HEK293T (cell line): ENCODE measurements at regions not wholly inside any gene's neighbourhood (a gene's known extent, or its start where the extent isn't known, plus 50 kb on each side); places are given as distances from the start of the nearest gene placed in this dataset.

Experiments
- CTCF ChIA-PET: fragments of 350-600 bp; formaldehyde crosslinking; extraction: SDS; loops from one replicate; lab custom pipeline; 2021; ENCODE audit warnings: antibody characterized with exemption, inconsistent platforms; lab: Yijun Ruan, JAX
- POLR2A ChIA-PET: fragments of 350-600 bp; formaldehyde crosslinking; extraction: SDS; loops from one replicate; lab custom pipeline; 2020; ENCODE audit warnings: antibody characterized with exemption, inconsistent platforms; lab: Yijun Ruan, JAX
- DNase-seq: peaks from one replicate; pipeline ENCODE4 v3.0.0; 2012; ENCODE audit warnings: mixed read lengths; ENCODE audit errors: extremely low spot score
- ARNT ChIP-seq: fragments of 450-650 bp; IDR thresholded peaks from 2 replicates; pipeline ENCODE4 v1.6.1; 2017; ENCODE audit warnings: mild to moderate bottlenecking
- BHLHE40 ChIP-seq: fragments of 450-650 bp; IDR thresholded peaks from 2 replicates; pipeline ENCODE4 v1.6.1; 2016; ENCODE audit warnings: mild to moderate bottlenecking, moderate library complexity, borderline replicate concordance
- CTBP1 ChIP-seq: fragments of 450-650 bp; IDR thresholded peaks from 2 replicates; pipeline ENCODE4 v1.6.1; 2016; ENCODE audit warnings: borderline replicate concordance
- ELF4 ChIP-seq: fragments of 450-650 bp; IDR thresholded peaks from 2 replicates; pipeline ENCODE4 v1.6.1; 2017; ENCODE audit warnings: antibody characterized with exemption
- FOXA1 ChIP-seq: fragments of 450-650 bp; IDR thresholded peaks from 2 replicates; pipeline ENCODE4 v1.6.1; 2016; ENCODE audit warnings: mild to moderate bottlenecking
- FOXK2 ChIP-seq: fragments of 450-650 bp; IDR thresholded peaks from 2 replicates; pipeline ENCODE4 v1.6.1; 2016; ENCODE audit warnings: mild to moderate bottlenecking
- FOXM1 ChIP-seq: fragments of 450-650 bp; IDR thresholded peaks from 2 replicates; pipeline ENCODE4 v1.6.1; 2017; ENCODE audit warnings: mild to moderate bottlenecking, borderline replicate concordance
- HDGF ChIP-seq: fragments of 450-650 bp; IDR thresholded peaks from 2 replicates; pipeline ENCODE4 v1.6.1; 2017; ENCODE audit warnings: antibody characterized with exemption, borderline replicate concordance
- L3MBTL2 ChIP-seq: fragments of 450-650 bp; conservative IDR thresholded peaks from 2 replicates; pipeline ENCODE4 v1.6.1; 2016; ENCODE audit warnings: mild to moderate bottlenecking
- LEF1 ChIP-seq: fragments of 450-650 bp; IDR thresholded peaks from 2 replicates; pipeline ENCODE4 v1.6.1; 2017; ENCODE audit warnings: mild to moderate bottlenecking, borderline replicate concordance
- NFRKB ChIP-seq: fragments of 450-650 bp; IDR thresholded peaks from 2 replicates; pipeline ENCODE4 v1.6.1; 2016; ENCODE audit warnings: mild to moderate bottlenecking, moderate library complexity
- SP1 ChIP-seq: fragments of 450-650 bp; IDR thresholded peaks from 2 replicates; pipeline ENCODE4 v1.6.1; 2017
- SUZ12 ChIP-seq: fragments of 450-650 bp; IDR thresholded peaks from 2 replicates; pipeline ENCODE4 v1.6.1; 2016; ENCODE audit warnings: mild to moderate bottlenecking
- TARDBP ChIP-seq: fragments of 450-650 bp; IDR thresholded peaks from 2 replicates; pipeline ENCODE4 v1.6.1; 2016
- ZNF384 ChIP-seq: fragments of 450-650 bp; IDR thresholded peaks from 2 replicates; pipeline ENCODE4 v1.6.1; 2016
- TF ChIP-seq, protein P1 (sequence below): fragments of 450-650 bp; IDR thresholded peaks from 2 replicates; pipeline ENCODE4 v1.6.1; 2016

DNA sequence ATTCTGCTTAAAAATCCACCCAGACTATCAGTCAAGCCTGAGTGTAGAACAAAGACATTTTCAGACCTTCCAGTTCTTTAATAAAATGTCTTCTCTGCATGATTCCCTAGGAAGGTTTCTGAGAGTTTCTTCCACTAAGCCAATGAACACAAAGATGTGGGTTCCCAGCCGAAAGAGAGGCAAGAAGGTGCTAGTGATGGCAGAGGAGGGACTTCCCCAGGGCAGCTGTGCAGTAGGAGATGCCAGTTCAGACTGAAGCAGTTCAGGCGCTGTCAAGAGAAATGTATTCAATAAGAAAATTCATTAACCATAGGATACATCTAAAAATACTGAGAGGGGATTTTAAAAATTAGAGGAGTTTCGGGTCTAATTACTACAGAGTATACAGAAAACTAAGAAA, 83.3 kb downstream of the RND3 start:
- DNase-seq: no peak
- ChIA-PET POLR2A (no interaction called here), CTCF (interaction anchor here (0.7 kb wide), 1 partner anchor 21 kb away, joined by 3 read pairs; no protein-coding TSS in a partner anchor)

DNA sequence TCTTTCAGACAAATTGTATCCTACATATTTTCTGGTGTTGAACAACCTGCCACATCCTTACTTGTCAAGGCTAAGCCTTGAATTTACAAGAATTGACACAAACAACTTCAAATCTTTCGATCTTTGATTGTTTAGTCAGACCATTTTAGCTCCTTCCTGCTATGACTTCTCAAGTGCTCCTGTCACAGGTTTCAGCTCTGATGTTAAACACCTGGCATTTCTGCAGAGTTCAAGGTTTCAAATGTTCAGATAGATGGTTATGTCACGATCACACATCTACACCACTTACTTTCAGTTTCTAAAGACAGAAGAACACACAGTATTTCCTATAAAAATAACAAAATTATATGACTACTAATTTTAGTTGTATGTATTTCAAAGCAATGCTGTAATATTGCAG, 84.0 kb downstream of the RND3 start:
- no peak for DNase-seq
- POLR2A ChIA-PET: no interaction called here
- TF ChIP-seq LEF1 (no peak), FOXM1 (no peak), HDGF (no peak), SP1 (no peak), FOXA1 (no peak), TARDBP (no peak)
- CTCF ChIA-PET: no interaction called here

More for the DNA sequence above, 83.3 kb downstream of the RND3 start:
- TF ChIP-seq SUZ12: no peak
- no peak for TF ChIP-seq TARDBP
- TF ChIP-seq SP1: no peak
- TF ChIP-seq HDGF: no peak
- no peak for TF ChIP-seq FOXK2
- TF ChIP-seq ZNF384: no peak
- TF ChIP-seq BHLHE40: no peak
- no peak for TF ChIP-seq ARNT
- TF ChIP-seq ELF4: no peak
- TF ChIP-seq FOXM1: no peak
- no peak for TF ChIP-seq NFRKB
- TF ChIP-seq FOXA1: no peak
- no peak for TF ChIP-seq L3MBTL2
- TF ChIP-seq CTBP1: no peak

DNA sequence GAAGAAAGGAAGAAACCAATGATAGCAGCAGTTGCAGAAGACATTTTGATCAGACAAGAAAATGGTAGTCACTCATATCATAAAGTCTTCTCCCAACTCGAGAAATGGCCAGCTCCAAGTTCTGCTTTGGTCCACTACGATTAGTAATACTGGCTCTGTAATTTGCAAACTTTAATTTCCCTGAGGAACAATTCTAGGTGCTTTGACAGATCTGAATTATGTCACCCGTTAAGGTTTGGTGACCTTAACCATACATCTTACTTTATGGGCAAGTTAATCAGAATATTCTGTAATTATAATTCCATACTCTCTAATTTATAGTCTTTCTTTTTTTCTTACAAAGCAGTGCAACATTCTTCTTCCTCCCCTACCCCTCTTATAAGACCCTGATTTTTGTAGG, 84.5 kb downstream of the RND3 start:
- DNase-seq: no peak
- ChIA-PET POLR2A (no interaction called here), CTCF (no interaction called here)
- TF ChIP-seq L3MBTL2 (no peak), SUZ12 (no peak), HDGF (no peak), TARDBP (no peak), FOXA1 (no peak), FOXM1 (no peak)
- TF ChIP-seq, protein P1, sequence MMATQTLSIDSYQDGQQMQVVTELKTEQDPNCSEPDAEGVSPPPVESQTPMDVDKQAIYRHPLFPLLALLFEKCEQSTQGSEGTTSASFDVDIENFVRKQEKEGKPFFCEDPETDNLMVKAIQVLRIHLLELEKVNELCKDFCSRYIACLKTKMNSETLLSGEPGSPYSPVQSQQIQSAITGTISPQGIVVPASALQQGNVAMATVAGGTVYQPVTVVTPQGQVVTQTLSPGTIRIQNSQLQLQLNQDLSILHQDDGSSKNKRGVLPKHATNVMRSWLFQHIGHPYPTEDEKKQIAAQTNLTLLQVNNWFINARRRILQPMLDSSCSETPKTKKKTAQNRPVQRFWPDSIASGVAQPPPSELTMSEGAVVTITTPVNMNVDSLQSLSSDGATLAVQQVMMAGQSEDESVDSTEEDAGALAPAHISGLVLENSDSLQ: no peak

DNA sequence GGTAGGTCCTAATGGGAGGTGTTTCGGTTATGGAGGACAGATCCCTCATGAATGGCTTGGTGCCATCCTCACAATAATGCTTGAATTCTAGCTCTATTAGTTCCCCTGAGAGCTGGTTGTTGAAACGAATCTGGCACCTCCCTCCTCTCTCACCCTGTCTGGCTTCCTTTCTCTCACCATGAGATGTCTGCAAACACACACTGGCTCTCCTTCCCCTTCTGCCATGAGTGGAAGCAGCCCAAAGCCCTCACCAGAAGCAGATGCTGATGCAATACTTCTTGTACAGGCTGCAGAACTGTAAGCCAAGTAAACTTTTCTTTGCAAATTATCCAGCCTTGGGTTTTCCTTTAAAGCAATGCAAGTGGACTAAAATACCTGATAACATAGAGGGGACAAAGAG, 86.6 kb downstream of the RND3 start:
- CTCF ChIA-PET: no interaction called here
- no peak for DNase-seq
- TF ChIP-seq, protein P1: no peak
- no peak for TF ChIP-seq L3MBTL2
- no peak for TF ChIP-seq FOXA1
- TF ChIP-seq CTBP1: no peak
- TF ChIP-seq SP1: no peak
- no peak for TF ChIP-seq LEF1
- TF ChIP-seq FOXK2: no peak
- POLR2A ChIA-PET: no interaction called here

DNA sequence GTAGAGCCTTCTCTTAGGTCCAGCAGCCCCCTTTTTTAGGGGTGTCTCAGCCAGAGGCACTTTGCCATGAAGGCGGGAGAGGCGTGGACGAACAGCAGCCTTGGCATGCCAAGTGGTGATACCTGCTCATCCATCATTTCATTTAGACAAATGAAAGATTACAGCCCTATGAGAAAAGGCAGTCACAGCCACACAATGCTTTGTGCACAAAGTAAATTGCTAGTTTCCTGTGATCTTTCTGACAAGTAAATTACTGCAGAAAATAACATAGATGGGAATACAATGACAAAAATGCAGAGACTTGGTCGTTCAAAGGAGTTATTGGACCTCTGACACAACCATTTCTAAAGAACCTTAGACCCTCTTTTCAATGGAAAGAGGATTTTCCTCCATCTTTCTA, 94.9 kb downstream of the RND3 start:
- no peak for TF ChIP-seq L3MBTL2
- ChIA-PET CTCF (no interaction called here), POLR2A (no interaction called here)
- DNase-seq: no peak

DNA sequence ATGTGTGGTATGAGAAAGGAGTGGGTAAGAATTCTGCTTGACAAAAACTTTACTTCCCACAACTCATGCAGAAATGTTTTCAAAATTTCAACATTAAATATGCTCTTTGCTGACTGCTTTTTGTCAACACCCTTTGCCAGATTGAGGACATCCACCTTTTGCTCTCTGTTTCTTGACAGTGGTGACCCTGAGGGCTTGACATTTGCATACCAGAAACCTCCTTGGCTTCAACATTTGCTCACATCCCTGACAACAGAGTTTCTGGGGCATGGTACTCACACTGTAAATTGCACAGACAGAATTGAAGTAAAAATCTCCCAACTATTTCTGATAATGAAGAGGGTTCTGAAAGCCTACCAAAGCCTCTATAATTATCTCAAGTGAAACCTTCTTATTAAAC, 95.7 kb downstream of the RND3 start:
- ChIA-PET CTCF (no interaction called here), POLR2A (no interaction called here)
- no peak for TF ChIP-seq BHLHE40
- no peak for TF ChIP-seq LEF1
- no peak for TF ChIP-seq SP1
- TF ChIP-seq L3MBTL2: no peak
- TF ChIP-seq CTBP1: no peak
- no peak for TF ChIP-seq HDGF
- TF ChIP-seq ELF4: no peak
- TF ChIP-seq FOXA1: no peak
- DNase-seq: no peak

DNA sequence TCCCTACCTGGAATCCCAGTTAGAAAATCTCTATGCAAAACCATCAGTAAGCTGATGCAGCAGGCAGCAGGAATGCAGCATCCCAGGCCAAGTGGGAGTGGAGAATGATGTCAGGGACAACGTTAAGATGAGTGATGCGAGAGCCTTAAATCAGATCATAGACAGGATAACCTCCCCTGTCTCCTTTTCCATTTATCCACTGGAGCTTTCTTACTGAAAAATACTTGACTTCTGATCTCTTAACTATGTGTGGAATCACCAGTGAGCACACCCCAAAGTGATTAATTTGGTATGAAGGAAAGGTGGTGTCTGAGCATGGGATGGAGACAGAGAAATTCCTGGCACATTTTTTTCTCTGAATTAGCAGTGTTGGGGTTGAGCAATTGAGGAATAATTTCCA, 98.0 kb downstream of the RND3 start:
- POLR2A ChIA-PET: no interaction called here
- TF ChIP-seq, protein P1: no peak
- no peak for TF ChIP-seq ELF4
- TF ChIP-seq ZNF384: no peak
- DNase-seq: no peak
- CTCF ChIA-PET: no interaction called here

DNA sequence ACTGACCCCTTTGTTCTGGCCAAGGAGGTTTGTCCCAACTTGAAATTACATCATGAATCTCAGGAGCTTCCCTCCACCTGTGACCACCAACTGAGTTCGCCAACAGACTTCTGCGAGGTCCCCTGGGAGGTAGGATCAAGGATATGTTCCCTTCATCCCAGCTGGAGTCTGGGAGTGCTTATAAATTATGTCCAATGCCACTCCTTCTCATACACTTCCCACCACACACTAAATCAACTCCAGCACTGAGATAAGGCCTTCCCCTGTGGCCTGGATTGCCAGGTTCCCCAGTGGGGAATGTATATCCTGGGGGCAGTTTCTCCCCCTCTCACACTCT, 99.2 kb downstream of the RND3 start:
- TF ChIP-seq, protein P1: peak; percentile 45
- TF ChIP-seq HDGF (no peak), CTBP1 (no peak), ELF4 (no peak), FOXA1 (no peak), NFRKB (no peak)
- POLR2A ChIA-PET: no interaction called here
- DNase-seq: no peak
- CTCF ChIA-PET: no interaction called here
